Keratinocyte (primary cell): ENCODE measurements at regions not wholly inside any gene's neighbourhood (a gene's known extent, or its start where the extent isn't known, plus 50 kb on each side); places are given as distances from the start of the nearest gene placed in this dataset.

Experiments used
- DNase-seq: peaks from one replicate; pipeline ENCODE4 v3.0.0-alpha.2; 2011; ENCODE audit warnings: low read depth, missing footprints, low spot score
- FAIRE-seq: peaks from 2 replicates; lab custom pipeline; 2011; peaks lifted over from hg19 to GRCh38; lab: Jason Lieb, UNC
- H2AFZ ChIP-seq: 2 replicates; pipeline ENCODE4 v1.6.0; 2012; ENCODE audit warnings: low read length, control low read depth, inconsistent platforms; ENCODE audit not compliant: control insufficient read depth
- H3K27ac ChIP-seq: 2 replicates; pipeline ENCODE4 v1.5.1; 2011; ENCODE audit warnings: low read length; ENCODE audit not compliant: control insufficient read depth, insufficient read depth
- H3K27me3 ChIP-seq: 3 replicates; pipeline ENCODE4 v1.6.0; 2011; ENCODE audit warnings: low read length; ENCODE audit not compliant: control insufficient read depth, insufficient read depth; ENCODE audit errors: extremely low read depth
- H3K36me3 ChIP-seq, 2 experiments: 2 replicates in 1 of 2; 3 replicates in 1 of 2; pipeline ENCODE4 v1.5.1; 2011; ENCODE audit warnings: low read length in 2 of 2, mild to moderate bottlenecking in 1 of 2; ENCODE audit not compliant: control insufficient read depth in 2 of 2, insufficient read depth in 2 of 2; ENCODE audit errors: extremely low read depth in 1 of 2
- H3K4me1 ChIP-seq: 3 replicates; pipeline ENCODE4 v1.5.1; 2011; ENCODE audit warnings: low read length; ENCODE audit not compliant: control insufficient read depth, insufficient read depth; ENCODE audit errors: extremely low read depth
- H3K4me2 ChIP-seq: 3 replicates; pipeline ENCODE4 v1.6.0; 2011; ENCODE audit warnings: low read depth, low read length; ENCODE audit not compliant: control insufficient read depth, insufficient read depth; ENCODE audit errors: extremely low read depth
- H3K4me3 ChIP-seq, 3 experiments: fragments of 200-600 bp in 1 of 3; sonication (generic) in 1 of 3; 2 replicates in 2 of 3; 3 replicates in 1 of 3; pipeline ENCODE4 v1.5.1; 2011 to 2016; ENCODE audit warnings: low read length in 3 of 3, mild to moderate bottlenecking in 3 of 3, control low read depth in 2 of 3, inconsistent platforms in 1 of 3, low read depth in 1 of 3, mixed read lengths in 1 of 3, mixed run types in 1 of 3, moderate library complexity in 1 of 3; ENCODE audit not compliant: control insufficient read depth in 2 of 3, insufficient read depth in 2 of 3; ENCODE audit errors: extremely low read depth in 1 of 3
- H3K79me2 ChIP-seq: 2 replicates; pipeline ENCODE4 v1.6.0; 2012; ENCODE audit warnings: low read length; ENCODE audit not compliant: control insufficient read depth, insufficient read depth
- H3K9ac ChIP-seq: 3 replicates; pipeline ENCODE4 v1.6.0; 2011; ENCODE audit warnings: low read length; ENCODE audit not compliant: control insufficient read depth, insufficient read depth; ENCODE audit errors: extremely low read depth
- H3K9me1 ChIP-seq: 3 replicates; pipeline ENCODE4 v1.6.0; 2011; ENCODE audit warnings: low read length; ENCODE audit not compliant: control insufficient read depth, insufficient read depth; ENCODE audit errors: extremely low read depth
- H3K9me3 ChIP-seq: 2 replicates; pipeline ENCODE4 v1.5.1; 2012; ENCODE audit warnings: low read depth, low read length; ENCODE audit not compliant: control insufficient read depth
- H4K20me1 ChIP-seq: 3 replicates; pipeline ENCODE4 v1.6.0; 2011; ENCODE audit warnings: low read length; ENCODE audit not compliant: control insufficient read depth, insufficient read depth; ENCODE audit errors: extremely low read depth
- EZH2 ChIP-seq: IDR thresholded peaks from one replicate; pipeline ENCODE4 v1.6.1; 2012; ENCODE audit warnings: inconsistent platforms, mild to moderate bottlenecking, low read length, moderate library complexity
- dilution Hi-C: fragments of 300-500 bp; cut with MboI; formaldehyde crosslinking; loops from one replicate; pipeline ENCODE4 v1.7.0; 2020; ENCODE audit warnings: low sequenced_read_pairs; ENCODE audit not compliant: extremely low pct_ligation_motif_present
- TF ChIP-seq, protein P1 (sequence below), 3 experiments: IDR thresholded peaks in 1 of 3; conservative IDR thresholded peaks in 1 of 3; optimal IDR thresholded peaks in 1 of 3; 2 replicates in 2 of 3; 3 replicates in 1 of 3; pipeline versions ENCODE3 to v1.5.1; 2011; ENCODE audit warnings: low read length in 3 of 3, mild to moderate bottlenecking in 3 of 3, moderate library complexity in 2 of 3, control low read depth in 1 of 3, inconsistent platforms in 1 of 3; ENCODE audit not compliant: insufficient read depth in 2 of 3; ENCODE audit errors: extremely low read depth in 1 of 3

DNA sequence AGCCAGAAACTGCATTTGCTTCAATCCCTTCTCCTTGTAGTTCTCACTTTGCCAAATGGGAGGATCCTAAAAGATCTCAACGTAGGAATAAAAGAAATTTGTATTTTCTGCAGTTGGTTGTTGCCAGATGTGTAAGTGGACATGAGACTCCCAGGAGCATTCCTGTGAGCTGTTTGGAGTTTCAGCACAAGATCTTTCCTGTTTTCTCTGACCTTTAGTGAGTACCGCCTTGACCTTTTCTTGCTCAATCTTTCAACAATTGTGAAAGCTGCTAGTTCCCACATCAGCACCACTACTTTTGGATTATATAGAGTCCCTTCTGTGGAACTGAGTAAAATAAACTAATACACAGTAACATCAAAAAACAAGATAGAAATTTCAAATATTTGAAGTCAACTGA, 683.8 kb upstream of the PABPC4L start:
- Histone ChIP-seq H4K20me1 (no peaks in the 10 kb centered on the region), H3K36me3 (no peaks in the 10 kb centered on the region), H3K9me3 (no peaks in the 10 kb centered on the region), H3K4me3 (no peak overlapping the region), H3K79me2 (no peaks in the 10 kb centered on the region), H3K4me2 (no peak overlapping the region), H3K9me1 (no peaks in the 10 kb centered on the region), H2AFZ (no peak overlapping the region), H3K27ac (no peak overlapping the region), H3K4me1 (no peaks in the 10 kb centered on the region), H3K27me3 (no peaks in the 10 kb centered on the region), H3K9ac (no peak overlapping the region)
- DNase-seq (no peak), FAIRE-seq (no peak)
- dilution Hi-C loops: no loop called here
- TF ChIP-seq, protein P1, sequence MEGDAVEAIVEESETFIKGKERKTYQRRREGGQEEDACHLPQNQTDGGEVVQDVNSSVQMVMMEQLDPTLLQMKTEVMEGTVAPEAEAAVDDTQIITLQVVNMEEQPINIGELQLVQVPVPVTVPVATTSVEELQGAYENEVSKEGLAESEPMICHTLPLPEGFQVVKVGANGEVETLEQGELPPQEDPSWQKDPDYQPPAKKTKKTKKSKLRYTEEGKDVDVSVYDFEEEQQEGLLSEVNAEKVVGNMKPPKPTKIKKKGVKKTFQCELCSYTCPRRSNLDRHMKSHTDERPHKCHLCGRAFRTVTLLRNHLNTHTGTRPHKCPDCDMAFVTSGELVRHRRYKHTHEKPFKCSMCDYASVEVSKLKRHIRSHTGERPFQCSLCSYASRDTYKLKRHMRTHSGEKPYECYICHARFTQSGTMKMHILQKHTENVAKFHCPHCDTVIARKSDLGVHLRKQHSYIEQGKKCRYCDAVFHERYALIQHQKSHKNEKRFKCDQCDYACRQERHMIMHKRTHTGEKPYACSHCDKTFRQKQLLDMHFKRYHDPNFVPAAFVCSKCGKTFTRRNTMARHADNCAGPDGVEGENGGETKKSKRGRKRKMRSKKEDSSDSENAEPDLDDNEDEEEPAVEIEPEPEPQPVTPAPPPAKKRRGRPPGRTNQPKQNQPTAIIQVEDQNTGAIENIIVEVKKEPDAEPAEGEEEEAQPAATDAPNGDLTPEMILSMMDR (optimal IDR thresholded peaks at IDR 0.05 in 1 of 3, IDR thresholded peaks at IDR 0.05 in 1 of 3, conservative IDR thresholded peaks at IDR 0.05 in 1 of 3; ENCODE audit: extremely low read depth in 1 of 3, insufficient read depth in 2 of 3, low read length in 3 of 3): no peak
- no peak for TF ChIP-seq EZH2

DNA sequence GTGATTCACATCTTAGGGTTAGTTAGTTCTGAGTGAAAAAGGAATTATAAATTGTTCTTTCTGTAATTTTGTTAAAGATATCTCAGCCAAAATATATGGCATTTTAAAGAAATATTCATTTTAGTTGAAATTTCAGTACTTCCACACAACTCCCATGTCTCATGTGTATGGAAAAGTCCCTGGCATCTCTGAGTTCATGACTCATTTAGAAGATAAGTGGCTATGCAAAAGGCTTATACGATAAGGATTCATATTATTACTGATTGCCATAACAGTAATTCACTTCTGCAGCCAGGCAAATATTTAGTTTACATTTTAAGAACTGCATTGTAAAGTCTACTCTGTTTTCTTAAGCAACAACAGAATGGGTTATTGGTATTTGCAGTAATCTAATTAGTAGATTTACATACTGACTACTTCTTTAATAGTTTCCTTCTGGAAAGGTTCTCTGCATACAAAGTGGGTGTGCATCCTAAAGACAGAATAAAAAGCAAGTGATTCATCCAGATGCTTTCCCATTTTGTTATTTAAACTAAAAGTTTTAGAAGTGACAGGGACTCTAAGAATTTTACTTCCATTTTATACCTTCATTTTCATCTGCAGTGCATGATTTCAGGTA, 682.4 kb upstream of the PABPC4L start:
- Histone ChIP-seq H3K4me3 (no peak overlapping the region), H3K9me3 (no peaks in the 10 kb centered on the region), H3K27ac (no peak overlapping the region), H3K9me1 (no peaks in the 10 kb centered on the region), H2AFZ (no peak overlapping the region), H3K4me2 (no peak overlapping the region), H4K20me1 (no peaks in the 10 kb centered on the region), H3K4me1 (no peaks in the 10 kb centered on the region), H3K36me3 (no peaks in the 10 kb centered on the region), H3K79me2 (no peaks in the 10 kb centered on the region), H3K9ac (no peak overlapping the region), H3K27me3 (no peaks in the 10 kb centered on the region)
- DNase-seq (no peak), FAIRE-seq (no peak)
- dilution Hi-C loops: no loop called here
- TF ChIP-seq, protein P1 (optimal IDR thresholded peaks at IDR 0.05 in 1 of 3, IDR thresholded peaks at IDR 0.05 in 1 of 3, conservative IDR thresholded peaks at IDR 0.05 in 1 of 3; ENCODE audit: extremely low read depth in 1 of 3, insufficient read depth in 2 of 3, low read length in 3 of 3): no peak
- TF ChIP-seq EZH2: no peak
